GM12872 (cell line): ENCODE measurements at regions not wholly inside any gene's neighbourhood (a gene's known extent, or its start where the extent isn't known, plus 50 kb on each side); places are given as distances from the start of the nearest gene placed in this dataset.

Source experiments
- TF ChIP-seq, protein P1 (sequence below): IDR thresholded peaks from 3 replicates; pipeline ENCODE4 v1.5.1; 2011; ENCODE audit warnings: low read depth, mild to moderate bottlenecking, low read length, moderate library complexity; ENCODE audit not compliant: insufficient read depth

DNA sequence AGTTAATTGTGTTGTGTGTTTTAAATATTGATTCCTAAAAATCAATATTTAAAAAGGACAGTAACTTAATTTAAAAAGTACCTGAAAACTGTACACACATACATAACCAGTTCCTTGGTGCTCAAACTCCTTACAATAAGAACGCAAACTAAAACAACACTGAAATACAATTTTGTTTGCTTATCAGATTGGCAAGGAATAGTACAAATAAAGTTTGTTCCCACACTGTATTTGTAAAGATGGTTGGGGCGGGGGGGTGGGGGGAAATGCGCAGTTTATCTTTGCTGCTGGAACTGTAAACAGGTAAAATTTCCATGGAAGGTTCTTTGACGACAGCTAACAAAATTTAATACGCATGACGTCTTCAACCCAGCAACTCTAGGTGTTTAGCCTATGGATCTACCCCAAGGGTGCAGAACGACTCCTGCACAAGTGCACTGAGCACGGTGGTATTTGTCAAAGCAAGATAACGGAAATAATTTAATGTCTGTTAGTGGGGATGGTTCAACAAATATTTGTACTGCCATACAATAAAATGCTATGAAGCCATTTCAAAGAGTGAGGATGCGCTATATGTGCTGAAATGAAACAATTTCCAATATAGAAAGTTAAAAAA, 96.5 kb downstream of the ING1 start:
- TF ChIP-seq, protein P1, sequence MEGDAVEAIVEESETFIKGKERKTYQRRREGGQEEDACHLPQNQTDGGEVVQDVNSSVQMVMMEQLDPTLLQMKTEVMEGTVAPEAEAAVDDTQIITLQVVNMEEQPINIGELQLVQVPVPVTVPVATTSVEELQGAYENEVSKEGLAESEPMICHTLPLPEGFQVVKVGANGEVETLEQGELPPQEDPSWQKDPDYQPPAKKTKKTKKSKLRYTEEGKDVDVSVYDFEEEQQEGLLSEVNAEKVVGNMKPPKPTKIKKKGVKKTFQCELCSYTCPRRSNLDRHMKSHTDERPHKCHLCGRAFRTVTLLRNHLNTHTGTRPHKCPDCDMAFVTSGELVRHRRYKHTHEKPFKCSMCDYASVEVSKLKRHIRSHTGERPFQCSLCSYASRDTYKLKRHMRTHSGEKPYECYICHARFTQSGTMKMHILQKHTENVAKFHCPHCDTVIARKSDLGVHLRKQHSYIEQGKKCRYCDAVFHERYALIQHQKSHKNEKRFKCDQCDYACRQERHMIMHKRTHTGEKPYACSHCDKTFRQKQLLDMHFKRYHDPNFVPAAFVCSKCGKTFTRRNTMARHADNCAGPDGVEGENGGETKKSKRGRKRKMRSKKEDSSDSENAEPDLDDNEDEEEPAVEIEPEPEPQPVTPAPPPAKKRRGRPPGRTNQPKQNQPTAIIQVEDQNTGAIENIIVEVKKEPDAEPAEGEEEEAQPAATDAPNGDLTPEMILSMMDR = no peak

DNA sequence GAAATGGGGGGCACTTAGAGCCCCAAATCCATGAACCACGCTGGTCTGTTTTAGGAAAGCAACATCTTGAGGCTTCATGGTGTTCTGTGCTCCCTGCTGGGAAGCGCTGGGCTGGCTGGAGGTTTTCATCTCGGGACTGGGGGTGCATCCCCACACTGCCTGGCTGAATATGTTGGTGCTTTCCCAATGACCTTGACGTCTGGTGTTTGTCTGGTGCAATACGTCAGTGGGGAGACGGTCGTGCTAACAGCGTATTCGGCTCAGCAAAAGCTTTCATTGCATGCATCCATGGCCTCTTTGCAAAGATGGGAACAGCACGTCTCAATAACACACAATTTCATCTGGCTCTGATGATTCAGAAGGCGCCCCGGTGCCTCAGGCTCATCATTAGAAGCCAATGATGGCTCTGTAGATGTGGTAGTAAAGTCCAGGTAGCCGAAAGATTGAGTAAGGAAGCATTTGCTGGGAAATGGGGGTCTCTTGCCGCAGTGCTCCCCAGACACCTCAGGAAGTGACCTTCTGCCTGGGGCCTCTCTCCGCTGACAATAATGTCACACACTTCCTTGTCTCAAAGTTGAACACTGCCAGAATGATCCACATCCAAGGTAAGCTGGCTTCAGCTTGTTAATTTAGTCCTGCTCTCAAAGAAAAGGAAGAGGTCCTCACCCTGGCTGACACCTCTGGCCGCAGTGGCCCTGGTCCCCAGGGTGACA, 97.7 kb downstream of the ING1 start:
- TF ChIP-seq, protein P1 = no peak

DNA sequence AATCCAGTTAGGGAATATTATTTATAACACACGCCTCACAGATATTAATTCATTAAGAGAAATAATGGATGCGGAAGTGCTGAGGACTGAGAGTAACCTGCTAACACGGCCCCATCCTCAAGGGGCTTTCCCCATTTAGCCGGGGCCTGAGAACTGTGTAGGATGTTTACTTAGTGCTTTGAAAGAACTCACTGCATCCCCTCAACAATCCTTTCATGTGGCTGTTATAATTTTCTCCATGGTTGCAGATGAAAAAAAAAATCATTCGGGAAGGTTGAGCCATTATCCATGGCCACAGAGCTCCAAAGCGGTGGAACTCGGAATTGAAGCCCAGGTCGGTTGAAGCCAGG, 98.2 kb downstream of the ING1 start:
- TF ChIP-seq, protein P1 = no peak

DNA sequence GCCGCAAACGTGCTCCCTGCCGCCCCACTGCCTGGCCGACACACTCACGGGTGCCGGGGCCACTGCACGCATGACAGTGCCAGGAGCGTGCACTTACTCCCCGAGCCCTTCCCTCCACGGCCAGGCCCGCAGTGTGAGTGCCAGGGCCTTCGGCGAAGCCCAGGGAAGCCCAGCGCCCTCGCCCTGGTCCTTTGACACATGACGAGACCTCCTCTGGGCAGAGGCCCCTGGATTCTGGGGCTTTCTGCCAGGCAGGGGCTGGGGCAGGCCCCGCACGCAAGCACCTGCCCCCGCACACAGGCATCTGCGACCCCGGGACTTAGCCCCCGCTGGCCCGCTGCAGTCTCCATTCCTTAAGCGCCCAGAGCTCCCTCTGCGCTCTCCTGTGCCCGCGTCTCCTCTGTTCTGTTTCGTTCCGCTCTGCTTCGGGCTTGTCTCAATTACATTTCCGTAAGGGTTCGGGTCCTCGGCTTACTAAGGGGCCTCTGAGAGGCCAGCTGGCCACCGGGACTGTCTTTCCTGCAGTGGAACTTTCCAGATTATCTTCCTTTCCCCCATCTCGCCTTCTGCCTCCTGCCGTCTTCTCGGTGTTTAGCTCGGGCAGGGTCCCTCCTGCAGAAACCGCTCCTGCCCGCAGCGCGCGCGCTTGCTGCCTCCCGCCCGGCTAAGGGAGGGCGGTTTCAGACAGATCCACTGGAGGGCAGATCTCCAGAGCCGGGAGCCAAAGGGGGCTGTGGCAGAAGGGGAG, 98.8 kb downstream of the ING1 start:
- TF ChIP-seq, protein P1 = no peak

DNA sequence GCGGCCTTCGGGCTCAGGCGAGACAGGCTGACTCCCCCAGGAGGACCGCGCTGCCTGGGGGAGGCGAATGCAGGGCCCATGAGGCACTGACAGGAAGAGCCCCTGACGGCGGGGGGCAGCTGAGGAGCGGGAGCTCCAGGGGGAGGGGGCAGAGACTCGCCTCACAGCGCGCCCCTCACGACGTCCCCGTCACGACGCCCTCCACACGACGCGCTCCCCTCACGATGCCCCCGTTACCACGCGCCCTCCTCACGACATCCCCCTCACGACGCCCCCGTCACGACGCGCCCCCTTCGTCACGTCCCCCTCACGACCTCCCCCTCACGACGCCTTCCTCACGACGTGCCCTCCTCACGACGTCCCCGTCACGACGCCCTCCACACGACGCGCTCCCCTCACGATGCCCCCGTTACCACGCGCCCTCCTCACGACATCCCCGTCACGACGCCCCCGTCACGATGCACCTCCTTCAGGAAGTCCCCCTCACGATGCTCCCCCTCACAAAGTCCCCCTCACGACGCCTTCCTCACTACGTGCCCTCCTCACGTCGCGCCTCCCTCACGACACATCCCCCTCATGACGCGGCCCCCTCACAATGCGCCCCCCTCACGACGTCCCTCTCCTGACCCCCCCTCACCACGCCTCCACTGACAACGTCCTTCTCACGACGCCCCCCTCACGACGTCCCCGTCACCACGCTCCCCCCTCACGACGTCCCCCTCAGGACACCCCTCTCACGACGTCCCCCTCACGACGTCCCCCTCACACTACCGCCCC, 99.6 kb downstream of the ING1 start:
- TF ChIP-seq, protein P1 = no peak

DNA sequence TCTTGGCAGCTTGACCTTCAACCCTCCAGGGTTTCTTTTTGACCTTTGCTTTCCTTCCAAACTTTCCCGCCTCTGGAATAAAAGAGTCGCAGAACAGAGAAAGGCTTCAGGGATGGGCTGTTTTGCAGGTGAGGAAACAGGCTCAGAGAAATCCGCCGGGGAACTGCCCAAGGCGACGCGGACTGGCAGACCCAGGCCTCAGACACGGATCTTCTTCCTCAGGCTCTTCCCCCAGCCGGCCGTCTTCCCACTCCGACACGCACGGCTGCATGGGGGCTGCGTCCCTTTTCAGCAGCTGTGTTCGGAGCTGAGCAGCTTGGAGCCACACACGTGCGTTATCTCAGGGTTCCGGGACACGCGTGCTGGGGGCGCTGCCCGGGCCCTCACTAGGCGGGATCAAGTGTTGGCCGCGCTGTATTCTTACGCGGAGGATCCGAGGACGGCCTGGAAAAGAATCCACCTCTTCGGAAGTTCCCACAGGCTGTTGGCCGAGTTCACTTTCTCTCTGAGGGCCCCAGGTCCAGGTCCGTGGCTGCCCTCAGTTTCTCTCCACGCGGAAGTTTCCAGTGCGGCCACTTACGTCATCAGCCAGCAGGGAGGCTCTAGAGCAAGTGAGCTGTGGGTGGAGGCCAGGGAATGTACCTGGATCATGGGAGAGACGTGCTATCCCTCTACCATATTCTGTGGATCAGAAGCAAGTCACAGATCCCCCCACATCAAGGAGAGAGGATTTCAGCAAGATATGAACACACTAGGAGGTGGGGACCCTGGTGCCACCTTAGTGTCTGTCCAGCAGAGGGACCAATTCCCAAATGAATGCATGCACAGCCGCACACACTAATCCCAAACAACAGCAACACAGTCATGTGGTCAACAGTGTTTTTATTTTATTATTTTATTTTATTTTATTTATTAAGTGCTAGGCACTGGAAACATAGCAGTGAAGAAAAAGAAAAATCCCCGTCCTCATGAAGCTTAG, 100.4 kb downstream of the ING1 start:
- TF ChIP-seq, protein P1 = no peak
